CD4-positive, alpha-beta T cell treated with Interleukin-4 for 1 hour (primary cell): ENCODE measurements at regions not wholly inside any gene's neighbourhood (a gene's known extent, or its start where the extent isn't known, plus 50 kb on each side); places are given as distances from the start of the nearest gene placed in this dataset.

Source experiments
- DNase-seq, 2 donors: peaks; one replicate each; pipeline ENCODE4 v3.0.0-alpha.2; 2020 to 2022

DNA sequence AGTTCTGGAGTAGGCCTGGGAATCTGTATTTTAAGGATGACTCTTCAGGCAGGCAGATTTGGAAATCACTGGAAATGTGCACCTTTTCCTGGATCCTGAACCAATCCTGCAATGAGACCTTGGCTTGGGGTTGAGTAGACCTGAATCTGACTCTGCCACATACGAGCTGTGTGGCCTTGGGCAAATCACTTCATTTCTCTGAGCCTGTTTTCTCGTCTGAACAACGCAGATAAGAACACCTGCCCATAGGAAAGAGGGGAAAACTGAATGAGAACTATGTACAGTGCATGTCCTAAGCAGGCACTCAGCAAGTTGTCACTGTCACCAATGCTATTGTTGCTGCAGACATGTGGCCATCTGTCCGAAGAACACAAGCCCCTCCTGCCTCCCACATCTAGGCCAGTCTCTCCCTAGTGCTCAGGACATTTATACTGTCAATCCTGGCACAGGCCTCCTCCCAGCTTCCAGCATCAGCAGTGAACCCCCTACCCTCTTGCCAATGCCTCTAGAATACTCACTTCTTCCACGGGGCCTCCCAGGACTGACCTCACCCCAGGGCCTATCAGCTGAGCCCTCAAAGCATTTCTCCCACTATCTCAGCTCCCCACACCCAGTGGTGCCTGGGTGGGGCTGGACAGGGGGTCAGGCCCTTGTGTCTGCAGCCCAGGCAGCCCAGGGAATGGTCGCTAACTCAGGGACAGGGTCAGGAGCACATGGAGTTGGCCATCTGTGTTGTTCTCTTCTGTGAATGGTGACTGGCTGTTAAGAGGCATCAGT lies 88.8 kb upstream of the ZBTB40 start:
- DNase-seq: no peak

DNA sequence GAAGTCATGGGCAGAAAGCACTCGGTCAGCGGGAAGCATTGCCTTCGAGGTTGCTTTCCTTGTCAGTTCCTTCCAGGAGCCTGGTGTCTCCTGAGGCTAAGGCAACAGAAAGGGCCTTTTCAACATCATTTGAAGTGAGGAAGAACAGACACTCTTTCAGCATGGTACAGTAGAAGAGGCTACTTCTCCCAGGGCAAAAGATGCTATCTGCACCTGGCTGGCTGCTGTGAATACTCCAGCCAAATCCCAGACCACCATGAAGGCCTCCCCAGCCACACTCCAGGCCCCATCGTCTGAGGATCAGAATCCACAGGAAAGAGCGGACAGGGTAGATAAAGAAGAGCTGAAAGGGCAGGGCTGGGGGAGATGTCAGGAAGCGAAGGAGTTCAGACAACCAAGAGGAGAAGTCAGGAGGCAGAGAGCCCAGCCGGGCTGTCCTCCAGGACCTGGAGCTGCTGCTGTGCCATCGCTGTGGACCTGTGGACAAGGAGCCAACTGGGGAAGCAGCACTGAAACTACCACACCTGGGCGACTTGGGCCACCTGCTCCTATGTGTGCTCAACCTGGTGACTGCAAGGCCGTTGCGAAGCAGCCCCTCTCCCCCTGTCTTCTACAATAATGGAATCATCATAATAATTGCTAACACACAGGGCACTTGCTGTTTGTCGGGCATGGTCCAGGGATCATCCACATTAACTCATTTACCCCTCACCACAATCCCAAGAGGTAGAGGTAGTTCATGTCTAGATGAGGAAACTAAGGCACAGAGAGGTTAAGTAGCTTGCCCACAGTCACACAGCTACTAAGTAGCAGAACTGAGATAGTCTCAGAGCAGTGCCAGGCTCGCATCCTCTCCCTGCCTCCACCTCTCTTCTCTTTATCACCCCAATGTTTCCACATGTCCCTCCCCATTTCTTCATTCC lies 88.0 kb upstream of the ZBTB40 start:
- DNase-seq: no peak

DNA sequence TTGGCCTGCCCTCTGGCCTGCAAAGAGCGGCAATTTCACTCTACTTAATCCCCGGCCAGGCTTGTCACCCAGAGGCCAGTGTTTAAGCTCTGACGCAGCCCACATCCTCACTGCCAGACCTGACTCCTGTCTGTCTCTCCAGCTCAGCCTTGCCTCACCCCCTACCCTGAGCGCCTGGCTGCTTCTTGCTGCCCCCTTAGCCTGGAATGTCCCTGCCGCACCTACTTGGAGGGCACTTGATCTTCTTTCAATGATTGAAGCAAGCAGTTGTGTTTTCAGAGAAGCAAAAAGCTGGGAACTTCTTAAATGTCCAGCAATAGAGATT lies 87.4 kb upstream of the ZBTB40 start:
- no peak for DNase-seq

DNA sequence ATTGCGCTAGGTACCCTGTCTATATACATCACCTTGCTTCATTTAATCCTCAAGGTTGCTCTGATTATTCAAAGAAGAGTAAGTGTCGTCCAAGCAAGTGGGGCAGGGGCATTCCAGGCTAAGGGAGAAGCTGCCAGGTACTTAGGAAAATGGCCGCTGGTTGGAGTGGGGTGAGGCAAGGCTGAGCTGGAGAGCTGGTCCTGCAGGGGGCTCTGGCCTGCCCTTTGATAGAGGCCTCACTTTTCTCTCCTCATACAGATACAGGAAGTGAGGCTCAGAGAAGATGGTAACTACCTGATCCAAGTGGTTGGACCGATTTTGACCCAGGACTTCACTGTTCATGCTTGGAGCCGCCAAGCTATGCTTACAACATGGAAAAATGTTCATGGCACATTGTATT lies 86.9 kb upstream of the ZBTB40 start:
- no peak for DNase-seq

DNA sequence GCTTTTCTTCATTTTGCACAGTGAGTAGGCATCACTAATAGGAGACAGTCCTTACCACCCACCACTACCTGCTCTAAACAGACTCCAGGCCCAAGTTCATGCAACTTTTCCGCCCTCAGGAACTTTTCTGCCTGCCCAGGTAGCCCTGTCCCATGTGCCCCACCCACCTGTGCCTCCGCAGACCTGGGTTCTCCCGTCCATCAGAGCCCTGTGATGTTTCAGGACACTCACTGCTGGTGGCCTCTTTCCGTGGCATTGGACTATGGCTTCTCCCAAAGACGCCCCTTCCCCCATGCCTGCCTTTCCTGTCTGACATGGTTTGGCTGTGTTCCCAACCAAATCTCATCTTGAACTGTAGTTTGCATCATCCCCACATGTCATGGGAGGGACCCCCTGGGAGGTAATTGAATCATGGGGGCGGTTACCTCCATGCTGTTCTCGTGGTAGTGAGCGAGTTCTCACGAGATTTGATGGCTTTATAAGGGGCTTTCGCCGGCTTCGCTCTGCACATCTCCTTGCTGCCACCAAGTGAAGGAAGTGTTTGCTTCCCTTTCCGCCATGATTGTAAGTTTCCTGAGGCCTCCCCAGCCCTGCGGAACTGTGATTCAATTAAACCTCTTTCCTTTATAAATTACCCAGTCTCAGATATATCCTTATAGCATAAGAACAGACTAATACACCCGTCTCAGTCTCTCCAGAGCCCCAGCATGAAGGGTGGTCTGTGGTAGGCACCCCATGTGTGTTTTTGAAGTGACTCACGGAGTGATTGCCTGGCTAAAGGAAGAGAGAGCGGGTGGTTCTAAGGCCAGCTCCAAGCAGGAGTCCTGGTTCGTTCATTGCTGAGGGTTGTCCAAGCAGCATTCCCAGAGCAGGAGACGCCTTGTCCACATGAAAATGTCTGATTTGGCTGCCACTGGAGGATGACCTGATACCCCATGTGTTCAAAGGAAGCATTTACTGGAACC lies 86.0 kb upstream of the ZBTB40 start:
- DNase-seq: no peak

DNA sequence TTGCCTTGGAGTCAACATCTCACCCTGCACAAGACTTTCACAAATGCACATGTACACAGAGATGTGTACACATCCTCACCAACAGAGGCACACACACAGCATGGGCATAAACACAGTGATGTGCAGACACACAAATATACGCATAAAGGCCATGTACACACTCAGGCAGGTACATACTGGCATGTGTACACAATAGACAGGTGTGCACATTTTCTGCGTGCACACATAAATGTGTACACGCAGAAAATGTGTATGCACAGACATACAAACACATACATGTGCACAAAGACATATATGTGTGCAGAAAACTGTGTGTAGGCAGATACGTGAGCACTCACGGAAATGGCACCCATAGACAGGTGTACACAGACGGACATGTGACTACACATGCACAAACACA lies 85.3 kb upstream of the ZBTB40 start:
- DNase-seq: no peak

DNA sequence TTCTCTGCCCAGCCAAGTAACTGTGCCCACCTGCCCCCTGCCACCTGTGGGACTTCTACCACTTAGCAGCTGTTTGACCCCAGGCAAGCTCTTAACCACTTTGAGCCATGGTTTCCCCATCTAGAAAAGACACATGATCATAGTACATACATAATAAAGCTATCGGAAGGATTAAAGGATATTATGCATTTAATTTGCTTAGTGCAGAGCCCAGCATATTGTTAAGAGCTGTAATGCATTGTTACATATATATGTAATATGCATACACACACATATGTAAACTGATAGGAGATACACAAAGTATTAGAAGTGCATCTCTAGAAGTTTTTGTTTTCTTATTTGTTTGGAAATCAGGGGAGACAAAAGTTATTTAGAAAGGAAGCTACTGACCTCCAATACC lies 83.5 kb upstream of the ZBTB40 start:
- DNase-seq: no peak

DNA sequence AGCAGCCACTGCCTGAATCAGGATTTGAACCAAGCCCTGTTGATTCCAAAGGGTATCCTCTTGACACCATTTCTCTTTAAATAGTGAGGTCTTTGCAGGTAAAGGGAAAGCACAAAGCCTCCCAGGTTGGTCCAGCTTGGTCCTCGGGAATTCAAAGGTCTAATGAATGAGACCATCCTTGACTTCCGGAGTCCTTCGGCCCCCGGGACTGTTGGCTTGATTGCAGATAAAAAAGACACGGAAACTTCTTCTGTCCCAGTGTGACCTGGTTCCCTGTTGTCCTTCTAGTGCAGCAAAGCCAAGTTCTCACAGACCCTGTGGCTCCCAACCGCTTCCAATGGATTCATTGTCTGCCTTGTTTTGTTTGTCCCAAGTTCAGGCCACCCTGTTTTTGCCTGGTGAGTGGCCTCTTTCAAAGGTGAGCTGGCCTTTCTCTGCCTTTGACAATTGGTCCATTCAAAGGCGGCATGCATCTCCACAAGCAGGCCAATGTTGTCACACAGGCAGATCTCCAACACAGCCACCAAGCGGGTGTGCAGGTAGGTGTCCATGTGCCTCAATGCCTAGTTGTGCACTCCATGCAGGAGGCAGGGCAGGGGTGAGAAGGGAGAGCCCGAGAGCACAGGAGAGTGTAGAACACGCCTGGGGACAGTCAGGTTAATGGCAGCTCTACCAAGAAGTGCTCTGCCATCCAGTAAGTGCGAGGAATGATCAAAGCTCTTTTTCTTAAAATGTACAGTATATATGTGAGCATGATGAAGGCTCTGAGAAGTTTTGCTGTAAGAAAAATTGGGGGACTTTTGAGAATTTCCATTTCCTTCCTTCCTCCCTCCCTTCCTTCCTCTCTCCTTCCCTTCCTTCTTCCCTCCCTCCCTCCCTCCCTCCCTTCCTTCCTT lies 82.1 kb upstream of the ZBTB40 start:
- DNase-seq: no peak

DNA sequence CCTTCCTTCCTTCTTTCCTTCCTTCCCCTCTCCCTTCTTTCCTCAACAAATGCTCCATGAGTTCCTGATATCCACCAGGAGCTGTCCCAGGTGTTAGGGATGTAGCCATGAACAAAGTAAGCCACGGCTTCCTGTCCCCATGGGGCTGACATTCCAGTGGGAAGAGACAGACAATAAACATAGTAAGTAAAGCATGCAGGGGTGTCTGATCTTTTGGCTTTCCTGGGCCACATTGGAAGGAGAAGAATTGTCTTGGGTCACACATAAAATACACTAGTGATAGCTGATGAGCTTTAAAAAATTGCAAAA lies 81.5 kb upstream of the ZBTB40 start:
- DNase-seq: no peak

DNA sequence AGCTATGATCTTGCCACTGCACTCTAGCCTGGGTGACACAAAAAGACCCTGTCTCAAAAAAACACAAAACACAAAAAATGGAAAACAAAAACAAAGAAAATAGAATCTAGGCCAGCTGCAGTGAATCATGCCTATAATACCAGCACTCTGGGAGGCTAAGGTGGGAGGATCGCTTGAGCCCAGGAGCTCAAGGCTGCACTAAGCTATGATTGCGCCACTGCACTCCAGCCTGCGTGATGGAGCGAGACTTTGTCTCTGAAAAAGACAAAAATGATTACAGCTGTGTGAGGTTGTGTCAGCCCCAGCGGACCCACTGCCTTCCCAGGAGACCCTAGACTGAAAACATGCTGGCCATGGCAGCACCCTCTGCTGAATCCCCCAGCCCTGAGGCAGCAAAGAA lies 80.2 kb upstream of the ZBTB40 start:
- no peak for DNase-seq

DNA sequence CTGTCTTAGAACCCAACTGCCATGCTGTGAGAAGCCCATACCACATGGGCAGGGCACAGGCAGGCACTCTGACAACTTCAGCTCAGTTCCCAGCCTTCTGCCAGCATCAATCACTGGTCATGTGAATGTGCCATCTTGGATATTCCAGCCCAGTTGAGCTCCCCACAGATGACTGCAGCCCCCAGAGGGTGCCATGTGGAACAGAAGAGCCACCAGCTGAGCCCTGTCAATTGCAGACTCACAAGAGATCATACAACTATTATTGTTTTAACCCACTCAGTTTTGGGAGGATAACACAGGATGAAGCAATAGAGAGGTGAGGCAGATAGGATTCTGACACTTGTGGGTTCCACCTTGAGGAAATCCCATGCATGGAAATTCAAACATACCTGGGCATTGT lies 78.4 kb upstream of the ZBTB40 start:
- no peak for DNase-seq

DNA sequence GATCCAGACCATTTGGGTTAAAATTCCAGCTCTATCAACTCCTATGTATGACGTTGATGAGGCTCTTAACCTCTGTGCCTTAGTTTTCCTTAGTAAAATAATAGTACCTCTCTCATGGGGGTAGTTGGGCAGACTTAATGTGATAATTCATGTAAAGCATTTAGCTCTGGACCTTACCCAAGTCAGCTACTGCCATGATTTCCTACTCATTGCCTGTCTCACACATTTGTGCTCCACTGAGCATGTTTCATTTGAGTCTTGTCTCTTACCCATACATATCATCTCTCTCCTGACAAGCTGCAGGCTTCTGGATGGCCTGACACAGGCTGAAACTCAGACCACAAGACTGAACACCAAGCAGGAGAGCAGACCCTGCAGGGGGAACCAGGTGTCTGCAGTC lies 77.7 kb upstream of the ZBTB40 start:
- no peak for DNase-seq

DNA sequence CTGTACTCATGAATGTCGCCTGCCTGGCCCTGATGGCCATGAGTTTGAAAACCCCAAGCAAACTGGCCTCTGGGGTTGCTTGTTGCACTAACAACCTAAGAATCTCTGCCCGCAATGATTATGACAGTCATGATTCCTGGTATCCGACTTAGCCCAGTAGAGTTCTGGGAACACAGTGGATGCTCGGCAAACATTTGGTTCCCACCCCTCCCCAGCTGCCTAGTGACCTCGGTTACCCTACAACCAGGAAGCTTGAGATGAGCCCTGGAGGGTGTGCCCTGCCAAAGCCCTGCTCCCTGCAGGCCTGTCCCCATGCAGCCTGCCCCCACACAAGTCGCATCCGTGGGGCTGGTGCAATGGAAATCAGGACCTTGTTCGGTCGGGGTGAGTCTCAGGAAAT lies 76.0 kb upstream of the ZBTB40 start:
- no peak for DNase-seq

DNA sequence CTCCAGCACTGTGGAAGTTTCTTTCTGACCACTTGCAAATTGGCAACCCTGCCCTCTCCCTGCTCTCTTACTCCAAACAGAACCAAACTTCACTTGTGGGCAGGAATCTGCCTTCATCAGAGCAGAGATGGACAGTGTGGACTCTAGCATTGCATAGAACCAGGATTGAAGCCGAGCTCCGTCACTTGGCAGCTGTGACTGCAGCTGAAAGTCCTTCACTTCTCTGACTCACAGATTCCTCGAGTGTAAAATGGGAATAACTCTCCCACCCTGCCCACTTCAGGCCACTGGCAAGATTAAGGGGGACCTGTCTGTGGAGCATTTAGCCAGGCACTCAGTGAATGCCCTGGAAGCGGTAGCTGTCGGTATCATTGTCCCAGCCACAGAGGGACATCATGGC lies 75.7 kb upstream of the ZBTB40 start:
- no peak for DNase-seq

DNA sequence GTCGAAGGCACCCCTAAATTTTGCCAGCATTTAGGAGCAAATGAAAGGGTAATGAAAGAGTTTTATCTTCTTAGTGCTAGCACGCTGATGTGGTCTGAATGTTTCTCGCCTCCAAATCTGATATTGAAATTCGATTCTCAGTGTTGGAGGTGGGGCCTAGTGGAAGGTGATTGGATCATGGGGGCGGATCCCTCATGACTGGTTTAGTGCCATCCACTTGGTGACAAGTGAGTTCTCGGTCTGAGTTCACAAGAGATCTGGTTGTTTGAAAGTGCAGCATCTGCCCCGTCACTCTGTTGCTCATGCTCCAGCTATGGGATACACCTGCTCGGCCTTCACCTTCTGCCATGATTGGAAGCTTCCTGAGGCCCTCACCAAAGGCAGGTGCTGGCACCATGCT lies 75.1 kb upstream of the ZBTB40 start:
- no peak for DNase-seq

DNA sequence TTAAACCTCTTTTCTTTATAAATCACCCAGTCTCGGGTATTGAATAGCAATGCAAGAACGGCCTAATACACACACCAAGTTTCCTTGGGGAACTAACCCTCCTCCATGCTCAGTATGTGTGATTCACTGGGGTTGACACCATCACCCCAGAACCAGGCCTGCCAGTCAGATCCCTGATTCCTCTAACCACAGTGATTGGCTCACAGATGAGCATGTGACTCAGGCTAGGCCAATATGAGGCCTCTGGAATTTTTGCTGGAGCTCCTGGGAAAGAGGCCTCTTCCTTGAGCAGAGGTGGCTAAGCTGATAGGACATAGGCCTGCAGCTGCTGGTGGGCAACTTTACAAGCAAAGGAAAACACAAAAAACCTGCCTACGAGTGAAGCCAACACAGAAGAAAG lies 74.7 kb upstream of the ZBTB40 start:
- DNase-seq: no peak

DNA sequence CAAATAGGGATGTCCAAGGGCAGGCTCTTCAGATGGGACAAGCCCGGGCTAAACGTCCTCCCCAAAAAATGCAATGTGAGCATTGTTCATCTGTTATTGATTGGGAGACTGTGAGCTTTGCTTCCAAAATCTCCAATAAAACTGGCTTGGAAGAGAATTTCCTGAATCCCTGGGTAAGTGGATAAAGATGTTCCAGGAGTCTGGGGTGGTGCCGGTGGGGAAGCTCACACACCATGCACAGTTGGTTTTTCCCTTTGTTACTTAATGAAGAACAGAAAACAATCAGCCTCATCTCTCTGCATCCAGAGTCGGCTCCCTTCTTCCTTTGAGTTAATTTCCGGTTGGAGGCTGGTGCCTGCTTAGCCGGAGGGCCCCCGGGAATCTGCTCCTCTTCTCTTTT lies 72.1 kb upstream of the ZBTB40 start:
- no peak for DNase-seq

DNA sequence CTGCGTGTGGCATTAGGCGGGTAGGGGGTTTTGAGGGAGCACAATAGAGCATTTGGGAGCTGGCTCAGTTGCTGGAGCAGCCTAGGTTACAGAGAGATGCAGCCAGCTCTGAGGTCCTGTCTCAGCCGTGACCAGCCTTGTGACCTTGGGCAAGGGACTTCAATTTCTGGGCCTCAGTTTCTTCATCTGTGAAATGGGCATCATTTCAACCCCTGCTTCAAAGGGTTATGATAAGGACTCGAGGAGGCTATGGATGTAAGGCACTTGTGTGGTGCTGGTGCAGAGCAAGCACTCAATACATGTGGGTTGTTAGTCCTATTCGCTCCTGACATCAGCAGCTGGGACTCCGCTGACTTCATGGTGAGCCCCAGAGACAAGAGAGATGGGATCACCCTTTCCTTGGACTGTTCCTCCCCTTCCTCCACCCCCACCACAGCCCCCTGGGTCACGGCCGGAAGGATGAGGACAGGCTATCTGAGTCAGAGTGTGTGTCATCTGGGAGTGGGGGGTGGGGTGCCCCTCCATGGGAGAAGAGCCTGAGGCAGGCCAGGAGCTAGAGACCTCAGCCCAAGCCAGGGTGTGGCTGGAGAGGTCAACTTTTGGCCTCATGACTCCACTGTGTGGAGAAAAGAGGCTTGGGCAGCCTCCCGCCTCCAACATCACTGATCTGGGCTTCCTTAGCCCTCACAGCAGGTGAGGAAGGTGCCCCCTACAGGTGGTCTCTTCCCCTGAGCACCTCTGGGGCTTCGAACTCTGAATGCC lies 71.4 kb upstream of the ZBTB40 start:
- no peak for DNase-seq

DNA sequence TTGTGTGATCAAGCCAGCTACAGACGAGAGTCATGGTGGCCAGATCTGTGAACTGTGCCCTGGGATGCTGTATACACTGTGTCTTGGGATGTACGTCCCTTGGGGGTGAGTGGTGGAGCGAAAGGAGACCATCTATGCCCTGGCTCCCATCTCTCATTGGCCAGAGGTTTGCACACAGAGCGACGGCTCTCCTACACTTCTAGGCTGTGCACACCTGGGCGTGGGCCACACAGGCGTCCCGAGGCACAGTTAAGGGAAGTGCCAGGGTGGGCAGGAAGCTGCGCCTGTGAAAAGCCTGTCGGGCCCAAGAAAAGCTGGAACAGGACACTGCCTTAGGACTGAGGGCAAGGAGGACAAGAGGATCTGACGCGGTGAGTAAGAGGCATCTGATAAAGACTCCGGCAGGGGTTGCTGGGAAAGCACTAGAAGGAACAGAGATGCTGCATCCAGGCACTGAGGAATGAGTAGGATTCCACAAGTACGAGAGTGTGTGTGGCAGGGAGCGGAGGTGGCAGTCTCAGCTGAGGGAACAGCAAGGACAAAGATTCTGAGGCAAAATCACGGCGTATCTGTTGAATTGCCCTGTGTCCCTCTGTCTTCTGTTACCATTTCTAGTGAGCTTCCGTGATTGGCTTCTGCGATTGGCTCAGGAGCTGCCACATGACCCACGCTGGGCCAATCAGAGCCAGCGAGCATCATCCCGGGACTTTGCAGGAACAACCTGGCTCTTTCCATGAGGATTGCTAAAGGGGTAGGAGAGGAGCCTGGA lies 67.9 kb upstream of the ZBTB40 start:
- no peak for DNase-seq

DNA sequence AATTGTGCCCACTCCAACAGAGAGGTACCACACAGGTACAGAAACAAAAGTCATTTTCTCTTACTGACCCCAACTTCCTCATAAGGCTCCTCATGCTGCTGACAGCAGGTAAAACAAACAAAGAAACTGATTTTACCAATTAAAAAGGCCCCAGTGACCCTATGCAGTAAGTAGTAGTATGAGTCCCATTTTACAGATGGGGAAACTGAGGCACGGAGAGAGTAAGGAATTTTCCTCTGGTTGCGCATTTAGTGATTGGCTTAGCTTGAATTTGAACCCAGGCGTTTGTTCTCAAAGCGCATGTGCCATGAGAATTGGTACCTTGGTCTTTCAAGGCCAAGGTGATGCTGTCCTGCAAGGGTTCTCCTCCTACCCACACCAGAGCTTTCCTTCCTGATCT lies 66.1 kb upstream of the ZBTB40 start:
- no peak for DNase-seq

DNA sequence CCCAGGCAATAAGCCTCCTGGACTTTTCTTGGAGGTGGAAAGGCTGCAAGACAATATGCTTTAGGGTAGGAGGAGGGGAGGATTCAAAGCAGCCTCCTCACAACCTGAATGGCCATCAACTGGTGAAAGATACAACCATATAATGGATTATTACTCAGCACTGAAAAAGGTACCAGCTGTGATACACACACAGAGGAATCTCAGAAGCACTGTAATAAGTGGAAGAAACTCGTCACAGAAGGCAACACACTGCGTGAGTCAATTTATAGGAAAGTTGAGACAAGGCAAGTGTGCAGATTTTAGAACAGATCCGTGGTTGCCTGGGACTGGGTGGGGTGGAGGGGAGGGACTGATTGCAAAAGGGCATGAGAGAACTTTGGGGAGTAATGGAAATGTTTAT lies 64.9 kb upstream of the ZBTB40 start:
- no peak for DNase-seq
